ENCODE measurements at regions not wholly inside any gene's neighbourhood (a gene's known extent, or its start where the extent isn't known, plus 50 kb on each side); places are given as distances from the start of the nearest gene placed in this dataset.
"Not testable (repeated sequence)": the region's sequence is repeated elsewhere in the genome, so short reads cannot be mapped to it uniquely, and the experiment has no call there.

DNA sequence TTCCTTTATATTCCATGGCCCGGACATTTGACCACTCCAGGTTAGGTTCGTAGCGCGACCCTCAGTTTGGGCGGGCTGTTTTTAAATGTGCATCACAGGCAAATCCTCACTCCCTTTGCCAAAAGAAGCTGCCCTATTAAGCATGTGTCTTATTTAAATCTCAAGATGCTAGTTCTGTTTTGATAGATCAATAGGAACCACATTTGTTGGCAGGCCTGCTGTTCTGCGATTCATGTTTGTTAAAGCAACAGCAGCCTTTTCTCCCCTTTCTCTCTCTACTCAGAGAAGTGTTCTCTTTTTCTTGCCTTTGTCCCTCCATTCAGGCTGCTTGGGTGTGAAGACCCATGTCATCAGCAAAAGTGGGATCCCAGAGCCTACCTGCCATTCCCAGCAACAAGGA, 212.0 kb upstream of the SSTR4 start:
- no peak for DNase-seq

DNA sequence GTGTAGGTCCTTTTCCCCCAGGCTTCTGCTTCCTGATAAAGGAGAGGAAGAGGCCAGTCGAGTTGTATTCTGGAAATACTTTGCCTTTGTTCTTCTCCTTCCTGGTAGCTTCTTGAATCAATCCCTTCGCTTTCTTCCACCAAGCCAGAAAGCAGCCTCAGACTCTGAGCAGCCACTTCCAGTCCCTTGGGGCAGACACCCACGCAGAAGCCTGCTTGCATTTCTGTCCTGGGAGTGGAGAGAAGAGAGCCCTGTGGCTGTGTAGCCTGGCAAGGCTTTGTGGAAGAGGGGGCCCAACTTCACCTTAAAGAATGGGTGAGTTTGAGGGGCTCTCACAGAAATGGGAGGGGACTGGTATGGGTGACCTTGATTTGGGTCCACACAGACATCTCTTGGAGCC, 211.0 kb upstream of the SSTR4 start:
- DNase-seq: no peak

DNA sequence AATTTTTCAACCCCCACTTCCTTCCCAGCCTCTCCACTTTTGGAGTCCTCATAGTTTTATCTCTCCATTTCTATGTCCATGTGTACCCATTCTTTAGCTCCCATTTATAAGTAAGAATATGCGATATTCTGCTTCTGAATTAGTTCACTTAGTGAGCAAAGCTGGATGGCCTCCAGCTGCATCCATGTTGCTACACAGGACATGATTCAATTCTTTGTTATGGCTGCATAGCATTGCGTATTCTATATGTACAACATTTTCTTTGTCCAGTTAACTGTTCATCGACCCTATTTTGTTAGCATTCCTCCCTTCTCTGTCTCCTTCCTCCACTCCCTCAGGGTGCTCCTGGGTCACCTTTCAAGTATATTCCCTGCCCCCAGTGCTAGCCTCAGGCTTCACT, 210.0 kb upstream of the SSTR4 start:
- no peak for DNase-seq

DNA sequence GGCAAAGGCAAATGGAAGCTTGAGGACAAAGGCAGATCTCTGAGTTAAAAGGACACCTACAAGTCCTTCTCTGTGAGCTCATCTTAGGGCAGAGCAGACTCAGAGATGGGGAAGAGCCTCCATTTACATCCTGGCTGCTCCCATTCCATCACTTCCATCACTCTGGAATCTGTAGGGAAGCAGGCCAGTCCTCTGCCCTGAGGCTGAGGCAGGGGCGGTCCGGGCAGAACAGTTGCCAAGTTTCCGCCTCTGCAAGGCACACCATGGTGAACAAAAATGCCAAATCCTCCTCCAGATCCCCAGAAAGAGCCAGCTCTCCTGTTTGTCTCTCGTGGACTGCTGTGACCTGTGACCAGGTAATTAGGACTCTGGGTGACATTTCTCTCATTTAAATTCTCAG, 209.6 kb upstream of the SSTR4 start:
- no peak for DNase-seq

DNA sequence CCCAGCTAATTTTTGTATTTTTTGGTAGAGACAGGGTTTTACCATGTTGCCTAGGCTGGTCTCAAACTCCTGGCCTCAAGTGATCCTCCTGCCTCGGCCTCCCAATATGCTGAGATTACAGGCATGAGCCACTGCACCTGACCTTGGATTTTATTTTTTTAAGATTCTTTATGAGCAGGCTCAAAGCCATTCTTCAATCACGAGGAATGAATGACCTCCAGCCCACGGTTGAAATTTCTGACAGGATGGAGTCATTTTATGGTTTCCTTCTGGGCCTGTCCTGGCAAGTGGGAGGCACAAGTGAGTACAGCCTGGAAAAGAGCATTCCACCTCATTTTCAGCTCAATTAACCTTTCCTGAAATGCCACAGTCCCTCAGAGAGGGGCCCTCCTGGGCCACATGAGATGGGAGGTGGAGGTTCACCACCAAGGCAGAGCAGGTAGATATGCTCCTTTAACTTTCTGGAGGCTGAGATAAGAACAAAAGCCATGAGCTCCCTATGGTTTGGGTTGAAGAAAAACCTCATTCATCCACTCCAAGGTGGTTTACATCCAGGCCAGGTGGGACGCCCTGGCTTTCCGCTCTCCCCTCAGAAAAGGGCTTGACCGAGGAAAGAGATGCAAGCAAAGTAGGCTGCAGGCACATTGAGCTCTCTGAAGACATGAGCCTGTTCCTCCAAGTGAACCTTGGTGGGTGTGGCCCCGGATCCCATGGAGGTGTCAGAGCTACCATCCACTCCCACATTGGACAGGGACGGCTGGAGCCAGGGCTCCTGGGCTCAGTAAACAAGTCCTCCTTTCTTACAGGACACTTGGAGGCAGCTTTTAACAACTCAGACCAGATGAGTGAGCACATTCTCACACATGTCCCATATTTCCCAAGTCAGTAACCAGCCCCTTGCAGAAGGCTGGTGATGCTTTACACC, 208.5 kb upstream of the SSTR4 start:
- DNase-seq: no peak

GRCh38 chr20:22827916-22828315, 207.2 kb upstream of the SSTR4 start:
- DNase-seq: no peak

- DNase-seq: no peak
These were observed 205.8 kb upstream of the SSTR4 start for GRCh38 chr20:22829356-22829755.

DNA sequence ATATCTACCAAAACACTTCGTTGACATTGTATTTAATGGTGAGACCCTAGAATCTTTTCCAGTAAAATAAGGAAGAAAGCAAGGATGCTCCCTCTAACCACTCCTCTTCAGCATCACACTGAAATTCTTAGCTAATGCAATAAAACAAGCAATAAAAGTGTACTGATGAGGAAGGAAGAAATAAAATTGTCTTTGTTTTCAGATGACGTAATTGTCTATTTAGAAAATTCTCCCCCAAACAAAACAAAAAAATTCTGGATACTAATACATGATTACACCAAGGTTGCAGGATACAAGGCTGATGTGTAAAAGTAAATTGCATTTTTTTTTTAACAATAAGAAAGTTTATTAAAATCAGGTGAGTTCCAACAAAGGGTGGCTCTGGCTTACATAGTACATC, 205.0 kb upstream of the SSTR4 start:
- DNase-seq: no peak

- DNase-seq: not testable (repeated sequence)
These were observed 204.4 kb upstream of the SSTR4 start for GRCh38 chr20:22830715-22831114.

DNA sequence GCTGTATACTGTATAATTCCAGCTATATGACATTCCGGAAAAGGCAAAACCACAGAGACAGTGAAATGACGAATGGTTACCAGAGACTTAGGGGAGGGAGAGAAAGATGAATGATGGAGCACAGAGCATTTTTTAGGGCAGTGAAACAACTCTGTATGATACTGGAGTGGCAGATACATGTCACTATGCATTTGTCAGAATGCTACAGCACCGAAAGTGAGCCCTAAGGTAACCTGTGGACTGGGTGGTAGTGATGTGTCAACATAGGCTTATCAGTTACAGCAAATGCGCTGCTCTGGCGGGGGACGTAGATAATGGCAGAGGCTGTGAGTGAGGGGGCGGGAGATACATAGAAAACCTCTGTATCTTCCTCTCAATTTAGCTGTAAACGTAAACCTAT, 201.3 kb upstream of the SSTR4 start:
- no peak for DNase-seq

DNA sequence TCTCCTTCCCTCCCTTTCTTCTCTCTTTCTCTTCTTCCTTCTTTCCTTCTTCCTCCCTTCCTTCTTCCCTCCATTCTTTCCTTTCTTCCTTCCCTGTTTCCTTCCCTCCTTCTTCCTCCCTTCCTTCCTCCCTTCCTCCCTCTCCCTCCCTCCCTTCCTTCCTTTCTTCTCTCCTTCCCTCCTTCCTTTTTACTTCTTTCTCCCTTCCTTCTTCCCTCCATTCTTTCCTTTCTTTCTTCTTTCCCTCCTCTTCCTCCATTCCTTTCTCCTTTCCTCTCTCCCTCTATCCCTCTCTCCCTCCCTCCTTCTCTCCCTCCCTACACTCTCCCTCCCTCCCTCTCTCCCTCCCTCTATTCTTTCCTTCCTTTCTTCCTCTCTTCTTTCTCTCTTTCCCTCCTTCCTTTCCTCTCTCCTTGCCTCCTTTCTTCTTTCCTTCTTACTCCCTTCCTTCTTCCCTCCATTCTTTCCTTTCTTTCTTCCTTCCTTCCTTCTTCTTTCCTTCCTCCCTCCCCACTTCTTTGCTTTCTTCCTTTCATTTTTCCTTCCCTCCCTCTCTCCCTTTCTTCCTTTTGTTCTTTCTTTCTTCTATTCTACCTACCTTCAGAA, 200.4 kb upstream of the SSTR4 start:
- DNase-seq: no peak

GRCh38 chr20:22836211-22836610, 198.9 kb upstream of the SSTR4 start:
- DNase-seq: no peak

DNA sequence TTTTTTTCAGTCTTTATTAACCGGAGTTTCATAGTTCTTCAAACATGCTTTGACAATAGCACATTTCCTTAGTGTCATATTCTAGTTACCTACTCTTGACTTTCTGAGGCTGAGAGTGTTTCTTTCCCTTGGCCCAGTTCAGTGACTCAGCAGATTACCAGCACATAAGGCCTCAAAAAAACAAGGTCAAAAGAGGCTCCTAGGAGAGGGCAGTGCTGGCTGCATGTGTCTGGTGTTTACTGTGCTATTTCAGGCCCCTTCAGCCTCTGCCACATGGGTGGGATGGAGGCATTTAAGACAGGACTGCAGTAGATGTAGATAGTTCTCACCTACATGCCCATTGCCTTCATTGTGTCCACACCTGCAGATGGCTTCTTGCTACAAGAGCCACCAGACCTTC, 198.2 kb upstream of the SSTR4 start:
- no peak for DNase-seq

- no peak for DNase-seq
These were observed 197.1 kb upstream of the SSTR4 start for GRCh38 chr20:22838001-22838400.

GRCh38 chr20:22841846-22842245, 193.3 kb upstream of the SSTR4 start:
- DNase-seq: no peak

DNA sequence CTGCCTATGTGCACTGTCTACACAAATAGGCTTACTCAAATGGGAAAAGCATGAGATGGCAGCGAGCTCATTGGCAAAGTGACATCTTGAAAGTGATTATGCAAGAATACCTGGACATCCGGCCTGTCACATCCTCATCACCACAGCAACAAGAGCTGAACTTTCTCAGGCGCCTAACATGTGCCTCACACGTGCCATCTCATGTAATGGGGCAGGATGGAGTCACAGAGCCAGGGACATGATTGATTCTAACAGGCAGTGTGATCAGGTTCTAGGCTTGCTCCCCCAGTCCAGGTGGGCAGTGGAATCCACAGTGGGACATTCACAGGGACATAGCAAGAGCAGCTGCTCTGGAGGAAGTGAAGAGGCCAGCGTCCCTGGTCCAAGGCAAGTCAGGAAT, 192.3 kb upstream of the SSTR4 start:
- DNase-seq: no peak

- no peak for DNase-seq
These were observed 190.2 kb upstream of the SSTR4 start for GRCh38 chr20:22844959-22845358.

- DNase-seq: no peak
These were observed 188.2 kb upstream of the SSTR4 start for GRCh38 chr20:22846863-22847262.

GRCh38 chr20:22848364-22848763, 186.7 kb upstream of the SSTR4 start:
- DNase-seq: no peak

DNA sequence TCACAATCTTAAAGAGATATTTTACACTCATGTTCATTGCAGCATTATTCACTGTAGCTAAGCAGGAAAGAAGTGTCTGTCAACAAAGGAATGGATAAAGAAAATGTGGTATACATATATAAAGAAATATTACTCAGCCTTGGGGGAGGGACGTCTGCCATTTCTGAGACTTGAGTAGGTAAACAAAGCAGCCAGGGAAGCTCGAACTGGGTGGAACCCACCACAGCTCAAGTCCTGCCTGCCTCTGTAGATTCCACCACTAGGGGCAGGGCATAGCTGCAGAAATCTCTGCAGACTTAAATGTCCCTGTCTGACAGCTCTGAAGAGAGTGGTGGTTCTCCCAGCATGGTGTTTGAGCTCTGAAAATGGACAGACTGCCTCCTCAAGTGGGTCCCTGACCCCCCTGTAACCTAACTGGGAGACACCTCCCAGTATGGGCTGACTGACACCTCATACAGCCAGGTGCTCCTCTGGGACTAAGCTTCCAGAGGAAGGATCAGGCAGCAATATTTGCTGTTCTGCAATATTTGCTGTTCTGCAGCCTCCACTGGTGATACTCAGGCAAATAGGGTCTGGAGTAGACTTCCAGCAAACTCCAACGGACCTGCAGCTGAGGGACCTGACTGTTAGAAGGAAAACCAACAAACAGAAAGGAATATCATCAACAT, 183.3 kb upstream of the SSTR4 start:
- DNase-seq: not testable (repeated sequence)

DNA sequence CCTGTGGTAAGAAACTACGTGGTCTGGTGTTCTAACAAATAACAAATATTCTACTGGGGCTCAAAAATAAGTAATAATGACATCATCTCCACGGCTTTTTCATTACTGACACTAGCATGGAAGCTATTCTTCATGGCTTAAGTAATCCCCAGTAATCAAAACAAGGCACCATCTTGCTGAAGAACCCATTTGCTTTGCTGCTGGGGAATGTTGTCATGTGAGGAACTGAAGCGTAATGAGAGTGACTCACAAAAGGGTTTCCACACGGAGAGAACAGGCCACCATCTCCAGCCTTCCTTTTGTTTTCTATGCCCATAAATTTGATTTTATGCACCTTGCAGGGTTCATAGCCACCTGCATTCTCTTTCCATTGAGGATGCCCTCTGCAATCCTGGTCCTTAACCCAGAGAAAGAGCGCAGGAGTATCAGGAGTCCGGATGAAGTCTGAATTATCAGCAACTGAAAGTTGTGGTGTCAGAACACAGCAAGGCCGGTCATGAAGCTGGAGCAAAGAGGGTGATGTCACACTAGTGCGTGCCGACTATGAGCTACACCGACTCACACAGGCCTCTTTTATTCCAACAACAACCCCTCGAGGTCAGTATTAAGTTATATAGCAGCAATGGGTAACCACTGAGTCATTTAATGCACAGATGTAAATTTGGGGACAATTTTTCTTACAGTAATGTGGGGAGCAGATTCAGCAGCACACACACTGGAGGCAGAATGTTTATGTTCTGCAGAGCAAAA, 173.7 kb upstream of the SSTR4 start:
- DNase-seq: no peak

- no peak for DNase-seq
These were observed 173.1 kb upstream of the SSTR4 start for GRCh38 chr20:22861990-22862389.

DNA sequence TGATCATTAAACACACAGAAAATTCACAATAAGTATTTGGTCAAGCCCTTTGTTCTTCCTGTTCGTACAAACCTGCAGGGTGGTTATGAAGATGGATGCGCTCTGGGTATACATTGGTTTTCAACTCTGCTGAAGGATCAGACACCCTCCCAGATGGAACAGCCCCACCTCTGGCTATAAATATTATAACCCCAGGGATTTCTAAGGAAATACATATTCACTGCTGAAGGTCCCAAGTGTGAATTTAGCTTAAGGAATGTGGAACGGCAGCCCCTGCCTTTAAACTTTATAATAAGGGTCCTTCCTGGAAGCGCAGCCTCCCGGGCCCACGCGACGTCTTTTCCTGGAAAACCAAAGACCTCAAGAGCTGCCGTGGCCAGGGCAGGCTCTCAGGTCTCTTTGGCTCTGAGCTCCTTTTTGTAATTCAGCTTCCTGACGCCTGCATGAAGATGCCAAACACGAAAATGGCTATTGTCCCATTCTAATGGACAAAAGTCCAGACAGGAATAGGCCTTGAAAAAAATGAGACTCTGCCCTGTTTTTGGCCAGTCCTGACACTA, 172.4 kb upstream of the SSTR4 start:
- DNase-seq: no peak

Data from NCI-H2171 (cell line).